Esophagus squamous epithelium (tissue), 4 donors: ENCODE measurements at regions not wholly inside any gene's neighbourhood (a gene's known extent, or its start where the extent isn't known, plus 50 kb on each side); places are given as distances from the start of the nearest gene placed in this dataset.

Experiments used
- POLR2A ChIP-seq, 4 donors: fragments of 450-650 bp; IDR thresholded peaks; one replicate each; pipeline ENCODE4 v1.6.1; 2017; ENCODE audit warnings: antibody characterized with exemption in 4 of 4, mild to moderate bottlenecking in 4 of 4, moderate library complexity in 3 of 4
- TF ChIP-seq, protein P1 (sequence below), 6 experiments: fragments of 450-650 bp in 4 of 6; fragments of 200-600 bp in 2 of 6; sonication (generic) in 2 of 6; IDR thresholded peaks; one replicate each; pipeline ENCODE4 v1.5.1; 2016 to 2019; ENCODE audit warnings: antibody characterized with exemption in 6 of 6, mild to moderate bottlenecking in 4 of 6, moderate library complexity in 4 of 6

DNA sequence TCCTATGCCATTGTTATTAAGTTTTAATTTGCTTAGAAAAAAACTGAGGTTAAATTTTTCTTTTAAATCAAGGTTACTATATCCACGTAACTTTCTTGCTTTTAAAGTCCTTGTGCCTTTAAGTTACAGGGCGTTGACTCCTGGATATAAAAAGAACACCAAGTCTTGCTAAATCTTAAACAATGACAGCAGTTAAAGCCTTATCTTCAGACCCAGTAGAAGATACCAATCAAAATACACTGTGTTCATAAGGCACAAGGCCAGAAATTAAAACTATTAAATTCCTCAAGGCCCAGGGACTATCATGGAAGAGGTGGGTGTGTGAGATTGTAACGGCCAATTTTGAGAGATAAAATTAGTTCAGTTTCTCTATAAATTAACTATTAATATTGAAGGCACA lies 60.4 kb downstream of the PAGE2 start:
- TF ChIP-seq, protein P1, sequence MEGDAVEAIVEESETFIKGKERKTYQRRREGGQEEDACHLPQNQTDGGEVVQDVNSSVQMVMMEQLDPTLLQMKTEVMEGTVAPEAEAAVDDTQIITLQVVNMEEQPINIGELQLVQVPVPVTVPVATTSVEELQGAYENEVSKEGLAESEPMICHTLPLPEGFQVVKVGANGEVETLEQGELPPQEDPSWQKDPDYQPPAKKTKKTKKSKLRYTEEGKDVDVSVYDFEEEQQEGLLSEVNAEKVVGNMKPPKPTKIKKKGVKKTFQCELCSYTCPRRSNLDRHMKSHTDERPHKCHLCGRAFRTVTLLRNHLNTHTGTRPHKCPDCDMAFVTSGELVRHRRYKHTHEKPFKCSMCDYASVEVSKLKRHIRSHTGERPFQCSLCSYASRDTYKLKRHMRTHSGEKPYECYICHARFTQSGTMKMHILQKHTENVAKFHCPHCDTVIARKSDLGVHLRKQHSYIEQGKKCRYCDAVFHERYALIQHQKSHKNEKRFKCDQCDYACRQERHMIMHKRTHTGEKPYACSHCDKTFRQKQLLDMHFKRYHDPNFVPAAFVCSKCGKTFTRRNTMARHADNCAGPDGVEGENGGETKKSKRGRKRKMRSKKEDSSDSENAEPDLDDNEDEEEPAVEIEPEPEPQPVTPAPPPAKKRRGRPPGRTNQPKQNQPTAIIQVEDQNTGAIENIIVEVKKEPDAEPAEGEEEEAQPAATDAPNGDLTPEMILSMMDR (IDR thresholded peaks at IDR 0.05) = no peak
- TF ChIP-seq POLR2A (IDR thresholded peaks at IDR 0.05) = no peak
